Common myeloid progenitor, CD34-positive (primary cell): ENCODE measurements at regions not wholly inside any gene's neighbourhood (a gene's known extent, or its start where the extent isn't known, plus 50 kb on each side); places are given as distances from the start of the nearest gene placed in this dataset.

Experiments used
- CTCF ChIA-PET: fragments of 350-600 bp; sonication (Branson Sonifier 250); formaldehyde crosslinking; loops from one replicate; lab custom pipeline; 2021; ENCODE audit warnings: antibody characterized with exemption; lab: Charles Lee
- POLR2A ChIA-PET: fragments of 350-600 bp; sonication (Branson Sonifier 250); formaldehyde crosslinking; loops from one replicate; lab custom pipeline; 2021; ENCODE audit warnings: antibody characterized with exemption; lab: Charles Lee
- DNase-seq, 3 donors: peaks; one replicate each; pipeline versions ENCODE4 v3.0.0 to v3.0.0-alpha.2; 2013
- H3K27ac ChIP-seq, 2 experiments: 1 replicate in 1 of 2; 2 replicates in 1 of 2; pipeline ENCODE4 v1.7.0; 2013; ENCODE audit warnings: inconsistent platforms in 2 of 2, low read length in 2 of 2, mild to moderate bottlenecking in 2 of 2, low read depth in 1 of 2, moderate library complexity in 1 of 2; ENCODE audit not compliant: severe bottlenecking in 2 of 2, insufficient read depth in 1 of 2, poor library complexity in 1 of 2
- H3K27me3 ChIP-seq, 5 experiments: replicated peaks in 2 of 5; 1 replicate in 3 of 5; 2 replicates in 2 of 5; pipeline versions ENCODE4 v1.6.1 to v1.7.0; 2013; ENCODE audit warnings: low read length in 4 of 5, mild to moderate bottlenecking in 2 of 5, moderate library complexity in 2 of 5, inconsistent platforms in 1 of 5; ENCODE audit not compliant: insufficient read depth in 5 of 5, control insufficient read depth in 4 of 5
- H3K36me3 ChIP-seq, 4 experiments: 1 replicate in 2 of 4; 2 replicates in 2 of 4; pipeline versions ENCODE4 v1.6.1 to v1.7.0; 2013; ENCODE audit warnings: low read length in 3 of 4, control low read depth in 1 of 4, mild to moderate bottlenecking in 1 of 4; ENCODE audit not compliant: control insufficient read depth in 4 of 4, insufficient read depth in 4 of 4
- H3K4me1 ChIP-seq, 4 experiments: 1 replicate in 3 of 4; 2 replicates in 1 of 4; pipeline versions ENCODE4 v1.6.1 to v1.7.1; 2013; ENCODE audit warnings: low read length in 3 of 4, mild to moderate bottlenecking in 3 of 4, control low read depth in 1 of 4, inconsistent platforms in 1 of 4, moderate library complexity in 1 of 4; ENCODE audit not compliant: control insufficient read depth in 4 of 4, insufficient read depth in 4 of 4; ENCODE audit errors: control extremely low read depth in 1 of 4
- H3K4me3 ChIP-seq, 7 experiments: 1 replicate in 4 of 7; 2 replicates in 3 of 7; pipeline versions ENCODE4 v1.5.1 to v1.7.0; 2013; ENCODE audit warnings: mild to moderate bottlenecking in 7 of 7, low read length in 6 of 7, moderate library complexity in 6 of 7, inconsistent platforms in 2 of 7, low read depth in 2 of 7, control low read depth in 1 of 7; ENCODE audit not compliant: insufficient read depth in 4 of 7, control insufficient read depth in 1 of 7; ENCODE audit errors: extremely low read depth in 1 of 7
- H3K9me3 ChIP-seq, 5 experiments: 1 replicate in 4 of 5; 2 replicates in 1 of 5; pipeline versions ENCODE4 v1.6.1 to v1.7.1; 2013; ENCODE audit warnings: low read length in 4 of 5, mild to moderate bottlenecking in 2 of 5, inconsistent platforms in 1 of 5, low read depth in 1 of 5, moderate library complexity in 1 of 5; ENCODE audit not compliant: control insufficient read depth in 4 of 5, insufficient read depth in 2 of 5; ENCODE audit errors: control extremely low read depth in 1 of 5
- WGBS: methylation state at CpG from one replicate; pipeline ENCODE4 v1.1.5; 2013; ENCODE audit not compliant: insufficient coverage; 5-methylcytosine and 5-hydroxymethylcytosine counted together

- 89% methylated on average over 20 of the region's 26 CpGs for WGBS
- no peak overlapping the region for H3K27ac ChIP-seq
- H3K4me3 ChIP-seq: no peak overlapping the region
- H3K36me3 ChIP-seq: no peaks in the 10 kb centered on the region
- H3K9me3 ChIP-seq: no peaks in the 10 kb centered on the region
- H3K27me3 ChIP-seq: peaks cover 0 to 5% (median 2%) of the 10 kb centered on the region in 5 experiments
- ChIA-PET CTCF (no interaction called here), POLR2A (no interaction called here)
- DNase-seq: no peak
- peaks cover 0 to 19% (median 7%) of the 10 kb centered on the region in 4 experiments for H3K4me1 ChIP-seq
Observed at GRCh38 chr10:2921956-2922680, 145.2 kb upstream of the PFKP start.

DNA sequence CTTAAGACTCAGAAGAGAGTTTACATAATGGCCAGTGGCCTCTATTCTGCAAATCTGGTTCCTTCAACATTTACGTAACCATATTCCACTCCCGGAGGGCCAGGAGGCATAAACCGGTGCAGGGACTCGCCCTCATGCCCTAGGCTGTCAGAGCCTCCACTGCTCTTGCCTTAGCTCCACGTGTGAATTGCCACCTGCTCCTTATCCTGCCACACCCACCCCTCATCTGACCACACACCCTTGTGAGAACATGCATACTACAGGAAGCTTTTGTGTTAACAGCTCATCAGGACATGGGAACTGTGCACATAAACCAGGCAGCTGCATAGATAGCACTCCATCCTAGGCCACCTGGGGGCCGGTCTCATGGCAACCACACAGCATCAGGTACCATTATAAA, 146.7 kb upstream of the PFKP start:
- Histone ChIP-seq H3K9me3 (no peaks in the 10 kb centered on the region), H3K4me1 (peaks cover 0 to 9% (median 4%) of the 10 kb centered on the region in 4 experiments), H3K4me3 (no peak overlapping the region), H3K27ac (no peak overlapping the region), H3K27me3 (peaks cover 0 to 3% (median 2%) of the 10 kb centered on the region in 5 experiments), H3K36me3 (no peaks in the 10 kb centered on the region)
- POLR2A ChIA-PET: no interaction called here
- 72% methylated on average over 6 of the region's 6 CpGs for WGBS
- DNase-seq: no peak
- CTCF ChIA-PET: no interaction called here

- CTCF ChIA-PET: no interaction called here
- no CpG with 5 or more reads among the region's 3 CpGs for WGBS
Observed at GRCh38 chr10:2920168-2920567, 147.2 kb upstream of the PFKP start.

DNA sequence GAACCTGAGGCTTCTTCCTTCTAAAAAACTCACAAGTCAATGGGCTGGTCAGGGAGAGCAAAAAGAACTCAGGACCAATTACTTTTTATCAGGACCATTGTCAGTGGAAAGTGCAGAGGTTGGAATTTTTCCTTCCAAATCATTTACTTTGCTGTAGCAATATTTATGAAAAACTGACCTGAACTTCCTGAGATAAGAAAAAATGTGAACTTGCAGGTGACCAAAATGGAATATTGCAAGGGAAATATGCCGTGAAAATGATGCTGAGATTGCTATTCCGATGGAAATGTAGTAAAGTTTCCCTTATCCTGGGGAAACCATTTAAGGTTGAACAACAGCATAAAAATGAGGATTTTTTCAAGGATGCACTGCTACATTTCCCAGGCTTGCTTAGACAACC, 148.3 kb upstream of the PFKP start:
- peaks cover 0 to 2% (median 0%) of the 10 kb centered on the region in 4 experiments for H3K4me1 ChIP-seq
- DNase-seq: no peak
- CTCF ChIA-PET: no interaction called here
- H3K36me3 ChIP-seq: no peaks in the 10 kb centered on the region
- no peaks in the 10 kb centered on the region for H3K9me3 ChIP-seq
- 93% methylated on average over 2 of the region's 2 CpGs for WGBS
- peaks cover 0 to 3% (median 2%) of the 10 kb centered on the region in 5 experiments for H3K27me3 ChIP-seq
- POLR2A ChIA-PET: no interaction called here
- no peak overlapping the region for H3K4me3 ChIP-seq
- no peak overlapping the region for H3K27ac ChIP-seq

More at GRCh38 chr10:2920168-2920567, 147.2 kb upstream of the PFKP start:
- POLR2A ChIA-PET: no interaction called here
- Histone ChIP-seq H3K27me3 (peaks cover 0 to 3% (median 2%) of the 10 kb centered on the region in 5 experiments), H3K36me3 (no peaks in the 10 kb centered on the region), H3K9me3 (no peaks in the 10 kb centered on the region), H3K4me3 (no peak overlapping the region), H3K4me1 (peaks cover 0 to 4% (median 0%) of the 10 kb centered on the region in 4 experiments), H3K27ac (no peak overlapping the region)
- DNase-seq: no peak

DNA sequence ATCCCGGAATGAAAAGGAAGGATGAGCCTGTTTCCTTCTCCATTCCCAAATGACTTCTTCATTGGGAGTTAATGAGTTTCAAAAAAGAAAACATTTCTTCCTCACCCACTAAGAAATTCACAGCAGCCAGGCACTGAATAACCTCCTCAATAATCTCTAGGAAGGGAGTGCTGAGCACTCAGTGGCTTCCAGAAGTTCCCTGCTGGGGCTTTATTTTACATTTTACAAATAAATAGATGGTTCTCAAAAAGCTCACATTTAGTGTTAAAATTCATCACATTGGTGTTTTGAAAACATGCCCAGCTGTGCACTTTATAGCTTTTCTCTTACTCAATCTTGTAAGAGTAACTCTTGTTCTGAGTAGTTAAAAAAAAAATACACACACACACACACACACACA, 148.9 kb upstream of the PFKP start:
- Histone ChIP-seq H3K4me1 (peaks cover 0 to 2% (median 0%) of the 10 kb centered on the region in 4 experiments), H3K36me3 (no peaks in the 10 kb centered on the region), H3K4me3 (no peak overlapping the region), H3K27me3 (peaks cover 0 to 3% (median 2%) of the 10 kb centered on the region in 5 experiments), H3K27ac (no peak overlapping the region), H3K9me3 (no peaks in the 10 kb centered on the region)
- CTCF ChIA-PET: no interaction called here
- POLR2A ChIA-PET: no interaction called here
- DNase-seq: no peak
- 83% methylated on average over 1 of the region's 1 CpG for WGBS

- POLR2A ChIA-PET: no interaction called here
- Histone ChIP-seq H3K27me3 (peaks cover 0 to 6% (median 2%) of the 10 kb centered on the region in 5 experiments), H3K4me3 (no peak overlapping the region), H3K27ac (no peak overlapping the region), H3K4me1 (no peaks in the 10 kb centered on the region), H3K9me3 (no peaks in the 10 kb centered on the region), H3K36me3 (no peaks in the 10 kb centered on the region)
- WGBS: 79% methylated on average over 9 of the region's 10 CpGs
- no peak for DNase-seq
- CTCF ChIA-PET: interaction anchor here (1.0 kb wide), 1 partner anchor 9 kb away, joined by 3 read pairs; no protein-coding TSS in a partner anchor
Observed at GRCh38 chr10:2917926-2918325, 149.4 kb upstream of the PFKP start.

DNA sequence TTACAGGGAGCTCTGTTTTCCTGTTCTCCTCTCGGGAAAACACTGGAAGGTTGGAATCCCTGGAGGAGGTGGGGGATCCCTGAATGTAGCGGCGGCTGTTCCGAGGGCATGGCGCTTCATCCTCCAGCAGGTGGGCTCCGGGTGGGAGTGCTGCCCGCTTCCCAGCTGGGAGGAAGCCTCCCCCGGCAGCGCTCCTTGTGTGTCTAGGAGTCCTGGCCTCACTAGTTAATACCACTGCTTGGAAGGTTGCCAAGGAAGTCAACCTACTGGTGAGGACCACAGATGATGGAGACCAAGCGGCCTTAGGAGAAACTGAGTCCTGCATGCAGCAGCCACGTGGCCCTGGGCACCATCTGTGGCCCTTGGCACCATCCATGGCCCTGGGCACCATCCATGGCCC, 151.9 kb upstream of the PFKP start:
- no peak for DNase-seq
- POLR2A ChIA-PET: no interaction called here
- Histone ChIP-seq H3K9me3 (no peaks in the 10 kb centered on the region), H3K27ac (no peak overlapping the region), H3K4me1 (no peaks in the 10 kb centered on the region), H3K36me3 (no peaks in the 10 kb centered on the region), H3K4me3 (no peak overlapping the region), H3K27me3 (peaks cover 0 to 8% (median 0%) of the 10 kb centered on the region in 5 experiments)
- 96% methylated on average over 10 of the region's 11 CpGs for WGBS
- CTCF ChIA-PET: interaction anchor here (1.6 kb wide), 1 partner anchor 75 kb away, joined by 3 read pairs; no protein-coding TSS in a partner anchor
